HCT116 (cell line): ENCODE measurements at regions not wholly inside any gene's neighbourhood (a gene's known extent, or its start where the extent isn't known, plus 50 kb on each side); places are given as distances from the start of the nearest gene placed in this dataset.

Source experiments
- ATAC-seq: fragments of 200-7000 bp; cut with Tn5 transposase; 2 replicates; pipeline ENCODE4 v1.9.1; 2020; ENCODE audit warnings: mild to moderate bottlenecking, moderate library complexity
- BruUV-seq: library from RNA; stranded (reverse); fragments of 400-500 nt; replicated peaks from 2 replicates; lab custom pipeline; 2021; lab: Mats Ljungman, UMichigan
- CTCF ChIA-PET: fragments of 300-600 bp; sonication (Branson Sonifier 250); formaldehyde crosslinking; loops from one replicate; lab custom pipeline; 2021; ENCODE audit warnings: antibody characterized with exemption; lab: Charles Lee
- POLR2A ChIA-PET: fragments of 300-600, 350-600 bp; sonication (Branson Sonifier 250); formaldehyde crosslinking; loops from one replicate; lab custom pipeline; 2021; ENCODE audit warnings: antibody characterized with exemption; lab: Charles Lee
- RAD21 ChIA-PET, 2 experiments: fragments of 300-600 bp; sonication (Branson Sonifier 250); formaldehyde crosslinking; loops; one replicate each; lab custom pipeline; 2023; ENCODE audit warnings: low total read pairs in 2 of 2; ENCODE audit not compliant: uncharacterized antibody in 2 of 2, unreplicated experiment in 2 of 2, low non-redundant PET in 1 of 2; lab: Charles Lee
- DNase-seq: peaks from one replicate; pipeline ENCODE4 v3.0.0-alpha.2; 2010; ENCODE audit warnings: low read depth, low spot score
- H2AFZ ChIP-seq: fragments of 200-600 bp; shearing (Covaris generic), sonication (generic); 2 replicates; pipeline ENCODE4 v1.6.1; 2017; ENCODE audit warnings: low read depth, mixed run types, mixed read lengths, antibody characterized with exemption, low read length; ENCODE audit not compliant: poor library complexity, severe bottlenecking
- H3K27ac ChIP-seq: 2 replicates; pipeline ENCODE4 v1.5.1; 2012; ENCODE audit warnings: low read depth, low read length
- H3K27me3 ChIP-seq: fragments of 200-600 bp; sonication (generic); 2 replicates; pipeline ENCODE4 v1.6.1; 2016; ENCODE audit warnings: mixed run types, low read length, mixed read lengths; ENCODE audit not compliant: insufficient read depth
- H3K36me3 ChIP-seq, 2 experiments: fragments of 200-500 bp in 1 of 2; fragments of 200-600 bp in 1 of 2; sonication (Bioruptor generic) in 1 of 2; sonication (generic) in 1 of 2; 2 replicates each; pipeline versions ENCODE4 v1.5.1 to v1.6.1; 2014 to 2016; ENCODE audit warnings: low read length in 2 of 2, inconsistent platforms in 1 of 2, mixed read lengths in 1 of 2, mixed run types in 1 of 2; ENCODE audit not compliant: insufficient read depth in 2 of 2, control insufficient read depth in 1 of 2
- H3K4me1 ChIP-seq, 2 experiments: fragments of 200-600 bp in 1 of 2; sonication (generic) in 1 of 2; 2 replicates each; pipeline versions ENCODE4 v1.5.1 to v1.6.1; 2012 to 2017; ENCODE audit warnings: low read length in 2 of 2, inconsistent platforms in 1 of 2, mild to moderate bottlenecking in 1 of 2, mixed read lengths in 1 of 2, mixed run types in 1 of 2, moderate library complexity in 1 of 2; ENCODE audit not compliant: insufficient read depth in 2 of 2, control insufficient read depth in 1 of 2
- H3K4me2 ChIP-seq: fragments of 200-600 bp; sonication (generic); 2 replicates; pipeline ENCODE4 v1.6.1; 2017; ENCODE audit warnings: mixed run types, low read length, mixed read lengths
- H3K4me3 ChIP-seq, 2 experiments: fragments of 200-600 bp in 1 of 2; sonication (generic) in 1 of 2; replicated peaks in 1 of 2; 2 replicates each; pipeline ENCODE4 v1.5.1; 2011 to 2016; ENCODE audit warnings: low read length in 2 of 2, control low read depth in 1 of 2, low read depth in 1 of 2, mild to moderate bottlenecking in 1 of 2, mixed read lengths in 1 of 2, mixed run types in 1 of 2
- H3K79me2 ChIP-seq: fragments of 200-600 bp; sonication (generic); 2 replicates; pipeline ENCODE4 v1.6.1; 2017; ENCODE audit warnings: mild to moderate bottlenecking, mixed run types, low read length, moderate library complexity, mixed read lengths; ENCODE audit not compliant: insufficient read depth
- H3K9ac ChIP-seq: fragments of 200-600 bp; sonication (generic); 2 replicates; pipeline ENCODE4 v1.6.1; 2016; ENCODE audit warnings: low read length, mixed read lengths
- H3K9me2 ChIP-seq: fragments of 200-600 bp; sonication (generic), shearing (Covaris generic); 2 replicates; pipeline ENCODE4 v1.6.1; 2017; ENCODE audit warnings: mixed run types, mild to moderate bottlenecking, moderate library complexity; ENCODE audit not compliant: insufficient read depth
- H3K9me3 ChIP-seq, 2 experiments: fragments of 200-500 bp in 1 of 2; fragments of 200-600 bp in 1 of 2; sonication (Bioruptor generic) in 1 of 2; sonication (generic) in 1 of 2; 2 replicates each; pipeline ENCODE4 v1.6.1; 2014 to 2017; ENCODE audit warnings: low read length in 2 of 2, mixed read lengths in 2 of 2, inconsistent platforms in 1 of 2, low read depth in 1 of 2, mild to moderate bottlenecking in 1 of 2, mixed run types in 1 of 2, moderate library complexity in 1 of 2; ENCODE audit not compliant: control insufficient read depth in 1 of 2, insufficient read depth in 1 of 2
- H4K20me1 ChIP-seq: fragments of 200-600 bp; sonication (generic), shearing (Covaris generic); 2 replicates; pipeline ENCODE4 v1.6.1; 2017; ENCODE audit warnings: mixed run types, mild to moderate bottlenecking, moderate library complexity; ENCODE audit not compliant: insufficient read depth
- CEBPB ChIP-seq: IDR thresholded peaks from 2 replicates; pipeline ENCODE4 v1.6.1; 2012; ENCODE audit warnings: low read depth
- EGR1 ChIP-seq: IDR thresholded peaks from 2 replicates; pipeline ENCODE4 v1.6.1; 2012; ENCODE audit warnings: low read depth
- ELF1 ChIP-seq: IDR thresholded peaks from 2 replicates; pipeline ENCODE4 v1.6.1; 2012; ENCODE audit warnings: low read depth, borderline replicate concordance
- EZH2 ChIP-seq: fragments of 200-600 bp; sonication (generic); IDR thresholded peaks from 2 replicates; pipeline ENCODE4 v1.6.1; 2017; ENCODE audit warnings: antibody characterized with exemption, mixed run types
- FOSL1 ChIP-seq: IDR thresholded peaks from 2 replicates; pipeline ENCODE4 v1.6.1; 2012; ENCODE audit warnings: low read depth
- POLR2A ChIP-seq: IDR thresholded peaks from 2 replicates; pipeline ENCODE4 v1.7.0; 2011; ENCODE audit warnings: borderline replicate concordance; ENCODE audit not compliant: insufficient read depth, insufficient read length; ENCODE audit errors: extremely low read depth
- POLR2AphosphoS5 ChIP-seq: IDR thresholded peaks from 2 replicates; pipeline ENCODE4 v1.6.1; 2011; ENCODE audit warnings: mild to moderate bottlenecking, low read depth, low read length, moderate library complexity
- REST ChIP-seq: IDR thresholded peaks from 2 replicates; pipeline ENCODE4 v1.6.1; 2012; ENCODE audit warnings: low read depth
- SIN3A ChIP-seq: IDR thresholded peaks from 2 replicates; pipeline ENCODE4 v1.6.1; 2012; ENCODE audit warnings: low read depth
- ZNF274 ChIP-seq: fragments of 200-500 bp; sonication (Bioruptor generic); IDR thresholded peaks from 2 replicates; pipeline ENCODE4 v1.6.1; 2014; ENCODE audit warnings: mild to moderate bottlenecking, low read depth, low read length, inconsistent platforms
- intact Hi-C: fragments of 100-400 bp; cut with micrococcal nuclease; formaldehyde crosslinking; loops from 2 replicates; pipeline ENCODE4 v1.10.0; 2022
- TF ChIP-seq, protein P1 (sequence below), 3 experiments: fragments of 200-600 bp in 1 of 3; sonication (generic) in 1 of 3; IDR thresholded peaks in 2 of 3; conservative IDR thresholded peaks in 1 of 3; 2 replicates each; pipeline ENCODE4 v1.5.1; 2012 to 2017; ENCODE audit warnings: low read depth in 2 of 3, low read length in 2 of 3, antibody characterized with exemption in 1 of 3, borderline replicate concordance in 1 of 3, control low read depth in 1 of 3, mild to moderate bottlenecking in 1 of 3, mixed read lengths in 1 of 3, mixed run types in 1 of 3, moderate library complexity in 1 of 3; ENCODE audit not compliant: insufficient read depth in 1 of 3
- TF ChIP-seq, protein P2 (sequence below): IDR thresholded peaks from 2 replicates; pipeline ENCODE4 v1.6.1; 2012

DNA sequence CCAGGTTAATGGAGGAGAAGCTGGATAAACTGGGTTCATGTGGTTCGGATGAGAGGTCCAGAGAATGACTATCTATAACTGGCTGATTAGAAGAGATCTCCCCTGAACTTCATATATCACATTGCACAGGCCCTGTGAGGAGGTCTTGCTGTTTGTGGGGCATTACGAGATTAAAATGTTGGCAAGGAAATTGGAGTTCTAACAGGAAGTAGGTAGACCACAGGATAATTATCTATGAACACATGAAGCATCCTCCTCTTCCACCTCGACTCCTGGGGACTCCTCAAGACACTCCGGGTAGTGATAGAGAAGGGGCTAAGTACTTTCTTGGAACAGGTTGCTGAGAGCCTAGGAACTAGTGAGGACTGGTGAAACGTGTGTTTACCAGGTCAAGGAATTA lies 418.8 kb downstream of the KCNH5 start:
- ChIA-PET POLR2A (no interaction called here), CTCF (no interaction called here), RAD21 (no interaction called here)
- H3K4me2 ChIP-seq, result no peak overlapping the region
- ATAC-seq, result no peak
- intact Hi-C loops, result no loop called here
- BruUV-seq, result no TSS peak
- H3K4me1 ChIP-seq, result no peaks in the 10 kb centered on the region
- no peak for DNase-seq
- H3K4me3 ChIP-seq, result no peak overlapping the region
- no peaks in the 10 kb centered on the region for H3K9me2 ChIP-seq
- H2AFZ ChIP-seq, result no peak overlapping the region
- TF ChIP-seq FOSL1 (no peak), POLR2AphosphoS5 (no peak), EGR1 (no peak), SIN3A (no peak)
- TF ChIP-seq, protein P1, sequence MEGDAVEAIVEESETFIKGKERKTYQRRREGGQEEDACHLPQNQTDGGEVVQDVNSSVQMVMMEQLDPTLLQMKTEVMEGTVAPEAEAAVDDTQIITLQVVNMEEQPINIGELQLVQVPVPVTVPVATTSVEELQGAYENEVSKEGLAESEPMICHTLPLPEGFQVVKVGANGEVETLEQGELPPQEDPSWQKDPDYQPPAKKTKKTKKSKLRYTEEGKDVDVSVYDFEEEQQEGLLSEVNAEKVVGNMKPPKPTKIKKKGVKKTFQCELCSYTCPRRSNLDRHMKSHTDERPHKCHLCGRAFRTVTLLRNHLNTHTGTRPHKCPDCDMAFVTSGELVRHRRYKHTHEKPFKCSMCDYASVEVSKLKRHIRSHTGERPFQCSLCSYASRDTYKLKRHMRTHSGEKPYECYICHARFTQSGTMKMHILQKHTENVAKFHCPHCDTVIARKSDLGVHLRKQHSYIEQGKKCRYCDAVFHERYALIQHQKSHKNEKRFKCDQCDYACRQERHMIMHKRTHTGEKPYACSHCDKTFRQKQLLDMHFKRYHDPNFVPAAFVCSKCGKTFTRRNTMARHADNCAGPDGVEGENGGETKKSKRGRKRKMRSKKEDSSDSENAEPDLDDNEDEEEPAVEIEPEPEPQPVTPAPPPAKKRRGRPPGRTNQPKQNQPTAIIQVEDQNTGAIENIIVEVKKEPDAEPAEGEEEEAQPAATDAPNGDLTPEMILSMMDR (IDR thresholded peaks at IDR 0.05 in 2 of 3, conservative IDR thresholded peaks at IDR 0.05 in 1 of 3; ENCODE audit: borderline replicate concordance in 1 of 3, insufficient read depth in 1 of 3, low read depth in 2 of 3, low read length in 2 of 3), result no peak
- no peaks in the 10 kb centered on the region for H3K79me2 ChIP-seq
- H3K9ac ChIP-seq, result no peak overlapping the region
- no peaks in the 10 kb centered on the region for H4K20me1 ChIP-seq
- H3K27ac ChIP-seq, result no peak overlapping the region
- H3K36me3 ChIP-seq, result no peaks in the 10 kb centered on the region
- peaks cover 2 to 10% of the 10 kb centered on the region in 2 experiments; a peak in 2 of 4 replicates for H3K9me3 ChIP-seq
- no peaks in the 10 kb centered on the region for H3K27me3 ChIP-seq

DNA sequence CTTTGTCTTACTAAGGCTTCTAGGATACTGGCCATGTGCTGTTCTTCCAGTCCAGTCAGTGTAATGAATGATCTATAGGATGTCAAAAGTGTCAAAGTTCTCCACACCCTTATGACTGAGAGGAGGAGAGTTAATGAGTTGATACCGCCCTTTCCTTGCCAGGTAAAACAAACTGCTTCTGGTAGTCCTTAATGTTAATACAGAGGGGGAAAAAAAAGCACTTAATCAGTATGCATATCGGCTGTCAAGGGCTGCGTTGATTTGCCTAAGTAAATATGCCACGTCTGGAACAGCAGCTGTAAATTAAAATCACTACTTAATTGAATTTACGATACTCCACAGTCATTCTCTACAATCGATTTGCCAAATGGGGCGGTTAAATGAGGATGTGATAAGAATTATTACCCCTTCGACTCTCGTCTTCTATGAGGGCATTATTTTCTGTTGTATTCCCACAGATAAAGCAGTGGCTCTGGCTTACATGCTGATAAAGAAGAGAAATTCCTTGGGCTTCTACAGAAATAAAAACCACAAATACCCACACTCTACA lies 416.0 kb downstream of the KCNH5 start:
- Histone ChIP-seq H3K4me3 (no peak overlapping the region), H3K79me2 (no peaks in the 10 kb centered on the region), H3K9ac (no peak overlapping the region), H3K9me2 (no peaks in the 10 kb centered on the region), H3K4me2 (no peak overlapping the region), H3K36me3 (no peaks in the 10 kb centered on the region), H2AFZ (no peak overlapping the region), H4K20me1 (no peaks in the 10 kb centered on the region), H3K4me1 (no peaks in the 10 kb centered on the region), H3K9me3 (peaks cover 6% of the 10 kb centered on the region in 2 experiments; a peak in 2 of 4 replicates), H3K27me3 (no peaks in the 10 kb centered on the region), H3K27ac (no peak overlapping the region)
- ATAC-seq (no peak), DNase-seq (no peak)
- ChIA-PET POLR2A (no interaction called here), RAD21 (no interaction called here), CTCF (no interaction called here)
- BruUV-seq, result no TSS peak
- intact Hi-C loops, result no loop called here
- TF ChIP-seq EGR1, result no peak
- no peak for TF ChIP-seq REST
- no peak for TF ChIP-seq ZNF274
- TF ChIP-seq, protein P2, sequence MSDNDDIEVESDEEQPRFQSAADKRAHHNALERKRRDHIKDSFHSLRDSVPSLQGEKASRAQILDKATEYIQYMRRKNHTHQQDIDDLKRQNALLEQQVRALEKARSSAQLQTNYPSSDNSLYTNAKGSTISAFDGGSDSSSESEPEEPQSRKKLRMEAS, result no peak
- no peak for TF ChIP-seq CEBPB
- TF ChIP-seq ELF1, result no peak
- TF ChIP-seq EZH2, result no peak
- TF ChIP-seq, protein P1 (IDR thresholded peaks at IDR 0.05 in 2 of 3, conservative IDR thresholded peaks at IDR 0.05 in 1 of 3; ENCODE audit: borderline replicate concordance in 1 of 3, insufficient read depth in 1 of 3, low read depth in 2 of 3, low read length in 2 of 3), result no peak
- TF ChIP-seq POLR2A, result no peak
